WERI-Rb-1 (cell line): ENCODE measurements at regions not wholly inside any gene's neighbourhood (a gene's known extent, or its start where the extent isn't known, plus 50 kb on each side); places are given as distances from the start of the nearest gene placed in this dataset.

Source experiments
- DNase-seq: peaks from one replicate; pipeline ENCODE4 v3.0.0-alpha.2; 2020
- H3K27ac ChIP-seq: fragments of 250-450 bp; sonication (Bioruptor Pico); 2 replicates; pipeline ENCODE4 v1.5.1; 2020; ENCODE audit warnings: mild to moderate bottlenecking, moderate library complexity
- H3K27me3 ChIP-seq: fragments of 250-450 bp; sonication (Bioruptor Pico); 2 replicates; pipeline ENCODE4 v1.5.1; 2021; ENCODE audit warnings: mild to moderate bottlenecking, low read depth, moderate library complexity; ENCODE audit not compliant: insufficient read depth, severe bottlenecking
- H3K36me3 ChIP-seq: fragments of 250-450 bp; sonication (Bioruptor Pico); 2 replicates; pipeline ENCODE4 v1.5.1; 2020; ENCODE audit warnings: mild to moderate bottlenecking, moderate library complexity
- H3K4me3 ChIP-seq: 2 replicates; pipeline ENCODE4 v1.5.1; 2011; ENCODE audit warnings: low read depth, mild to moderate bottlenecking, control low read depth, low read length
- H3K9me3 ChIP-seq: fragments of 250-450 bp; sonication (Bioruptor Pico); 2 replicates; pipeline ENCODE4 v1.5.1; 2021; ENCODE audit warnings: mild to moderate bottlenecking, moderate library complexity; ENCODE audit not compliant: severe bottlenecking
- TF ChIP-seq, protein P1 (sequence below): IDR thresholded peaks from 2 replicates; pipeline ENCODE4 v1.5.1; 2011; ENCODE audit warnings: low read depth, mild to moderate bottlenecking, control low read depth, inconsistent platforms, low read length

DNA sequence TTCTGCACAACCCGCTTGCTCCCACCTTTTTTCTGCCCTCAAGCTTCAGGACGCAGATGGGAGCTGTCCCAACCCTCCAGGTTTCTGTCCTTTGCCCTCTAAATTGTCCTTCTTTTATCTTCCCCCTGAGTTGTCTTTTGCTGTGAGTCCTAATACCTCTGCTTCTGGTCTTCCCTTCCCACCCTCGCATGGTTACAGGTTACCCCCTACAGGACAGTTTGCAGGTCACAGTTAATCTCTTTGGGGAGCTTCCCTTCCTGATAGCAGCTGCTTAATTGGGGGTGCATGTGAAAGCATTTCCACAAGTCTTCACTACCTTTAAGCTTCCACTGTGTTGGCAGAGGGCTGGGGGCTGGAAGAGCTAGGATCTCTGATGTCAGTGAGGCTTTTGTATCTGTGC lies 121.5 kb upstream of the CXCL12 start:
- Histone ChIP-seq H3K4me3 (no peak overlapping the region), H3K27ac (no peak overlapping the region), H3K9me3 (no peaks in the 10 kb centered on the region), H3K36me3 (no peaks in the 10 kb centered on the region), H3K27me3 (peaks cover 61% of the 10 kb centered on the region)
- TF ChIP-seq, protein P1, sequence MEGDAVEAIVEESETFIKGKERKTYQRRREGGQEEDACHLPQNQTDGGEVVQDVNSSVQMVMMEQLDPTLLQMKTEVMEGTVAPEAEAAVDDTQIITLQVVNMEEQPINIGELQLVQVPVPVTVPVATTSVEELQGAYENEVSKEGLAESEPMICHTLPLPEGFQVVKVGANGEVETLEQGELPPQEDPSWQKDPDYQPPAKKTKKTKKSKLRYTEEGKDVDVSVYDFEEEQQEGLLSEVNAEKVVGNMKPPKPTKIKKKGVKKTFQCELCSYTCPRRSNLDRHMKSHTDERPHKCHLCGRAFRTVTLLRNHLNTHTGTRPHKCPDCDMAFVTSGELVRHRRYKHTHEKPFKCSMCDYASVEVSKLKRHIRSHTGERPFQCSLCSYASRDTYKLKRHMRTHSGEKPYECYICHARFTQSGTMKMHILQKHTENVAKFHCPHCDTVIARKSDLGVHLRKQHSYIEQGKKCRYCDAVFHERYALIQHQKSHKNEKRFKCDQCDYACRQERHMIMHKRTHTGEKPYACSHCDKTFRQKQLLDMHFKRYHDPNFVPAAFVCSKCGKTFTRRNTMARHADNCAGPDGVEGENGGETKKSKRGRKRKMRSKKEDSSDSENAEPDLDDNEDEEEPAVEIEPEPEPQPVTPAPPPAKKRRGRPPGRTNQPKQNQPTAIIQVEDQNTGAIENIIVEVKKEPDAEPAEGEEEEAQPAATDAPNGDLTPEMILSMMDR = no peak
- no peak for DNase-seq

DNA sequence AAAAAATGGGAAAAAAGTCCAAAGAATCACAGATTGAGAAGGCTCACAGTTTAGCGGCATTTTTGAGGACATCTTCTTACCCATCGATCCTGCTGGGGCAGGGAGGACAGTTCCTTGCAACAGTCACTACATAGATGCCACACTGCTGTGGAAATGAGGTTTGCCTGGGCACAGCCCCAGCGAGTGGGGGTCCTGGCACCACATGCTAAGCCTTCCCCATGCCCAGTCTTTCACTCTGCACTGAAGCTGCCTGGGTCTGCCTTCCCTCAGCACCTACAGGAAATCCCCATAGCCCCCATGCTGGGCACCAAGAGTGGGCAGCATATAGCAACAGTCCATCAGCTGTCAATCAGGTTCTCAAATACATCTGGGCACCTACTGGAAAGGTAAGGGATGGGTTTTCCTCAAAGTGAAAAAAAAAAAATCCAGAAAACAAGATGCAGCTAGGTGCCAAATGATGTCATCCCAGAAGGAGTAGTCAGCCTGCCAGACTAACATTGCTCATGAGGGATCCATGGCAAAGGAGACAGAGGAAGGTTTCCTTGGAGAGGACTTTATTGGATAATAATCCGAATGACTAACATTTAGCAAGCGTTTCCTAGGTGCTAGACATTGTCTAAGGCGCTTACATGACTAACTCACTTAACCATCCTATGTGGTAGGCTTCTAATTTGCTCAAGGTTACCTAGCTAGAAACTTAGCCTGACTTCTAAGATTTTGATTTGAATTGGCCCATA lies 125.7 kb upstream of the CXCL12 start:
- H3K4me3 ChIP-seq = no peak overlapping the region
- peaks cover 76% of the 10 kb centered on the region for H3K27me3 ChIP-seq
- H3K27ac ChIP-seq = no peak overlapping the region
- DNase-seq = no peak
- H3K9me3 ChIP-seq = no peaks in the 10 kb centered on the region
- TF ChIP-seq, protein P1 = no peak
- H3K36me3 ChIP-seq = no peaks in the 10 kb centered on the region

DNA sequence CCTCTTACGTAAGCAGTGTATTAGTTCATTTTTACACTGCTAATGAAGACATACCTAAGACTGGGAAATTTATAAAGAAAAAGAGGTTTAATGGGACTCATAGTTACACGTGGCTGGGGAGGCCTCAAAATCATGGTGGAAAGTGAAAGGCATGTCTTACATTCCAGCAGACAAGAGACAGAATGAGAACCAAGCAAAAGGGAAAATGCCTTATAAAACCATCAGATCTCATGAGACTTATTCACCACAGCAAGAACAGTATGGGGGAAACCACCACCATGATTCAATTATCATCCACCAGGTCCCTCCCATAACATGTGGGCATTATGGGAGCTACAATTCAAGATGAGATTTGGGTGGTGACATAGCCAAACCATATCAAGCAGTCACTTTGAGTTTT lies 126.3 kb upstream of the CXCL12 start:
- no peaks in the 10 kb centered on the region for H3K36me3 ChIP-seq

DNA sequence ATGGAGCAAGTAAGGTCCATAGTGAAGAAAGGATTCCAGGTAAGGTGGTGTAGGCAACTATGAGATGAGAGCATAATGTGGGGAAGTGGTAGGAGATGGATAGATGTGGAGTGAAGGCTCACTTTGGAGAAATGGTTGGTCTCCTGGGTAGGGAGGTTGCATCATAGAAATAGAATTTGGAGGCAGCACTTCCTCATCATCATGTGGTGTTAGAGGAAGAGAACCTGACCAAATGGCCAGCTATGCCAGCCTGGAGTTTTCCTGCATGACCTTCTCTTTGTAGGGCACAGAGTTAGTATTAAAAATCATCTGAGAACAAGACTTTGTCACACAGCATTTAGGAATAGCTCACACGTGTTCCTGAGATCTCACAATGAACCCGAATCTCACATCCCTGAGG lies 126.7 kb upstream of the CXCL12 start:
- TF ChIP-seq, protein P1 = no peak
- DNase-seq = no peak
- Histone ChIP-seq H3K9me3 (no peaks in the 10 kb centered on the region), H3K27ac (no peak overlapping the region), H3K4me3 (no peak overlapping the region), H3K27me3 (peaks cover 76% of the 10 kb centered on the region), H3K36me3 (no peaks in the 10 kb centered on the region)

More for the DNA sequence above, 126.3 kb upstream of the CXCL12 start:
- TF ChIP-seq, protein P1 = no peak
- H3K27ac ChIP-seq = no peak overlapping the region
- H3K9me3 ChIP-seq = no peaks in the 10 kb centered on the region
- peaks cover 76% of the 10 kb centered on the region for H3K27me3 ChIP-seq
- no peak for DNase-seq
- H3K4me3 ChIP-seq = no peak overlapping the region

DNA sequence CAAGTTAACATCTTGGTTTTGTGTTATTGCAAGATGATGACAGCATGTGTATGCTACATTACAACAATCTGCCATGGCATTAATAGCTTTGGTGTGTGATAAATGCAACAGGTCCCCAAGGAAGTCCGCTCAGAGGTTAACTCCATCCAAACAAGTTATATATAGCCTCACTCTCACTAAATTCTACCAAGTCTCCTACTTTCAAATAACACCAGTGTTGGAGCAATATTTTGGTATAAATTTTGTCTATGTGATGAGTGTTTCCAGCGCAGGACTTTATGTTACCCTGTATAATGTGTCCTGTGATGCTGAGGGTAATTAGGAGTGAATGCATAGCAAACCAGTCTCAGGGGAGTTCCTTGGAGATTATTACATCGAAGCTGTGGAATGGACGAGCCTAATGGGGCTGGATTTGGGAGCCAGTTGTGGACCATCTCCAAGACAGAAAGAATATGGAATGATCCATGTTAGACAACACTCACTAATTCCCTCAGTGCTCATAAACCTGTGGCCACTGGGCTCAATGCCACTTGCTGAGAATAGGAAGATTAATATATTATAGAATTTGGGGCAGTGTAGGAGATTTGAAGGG lies 127.6 kb upstream of the CXCL12 start:
- Histone ChIP-seq H3K4me3 (no peak overlapping the region), H3K36me3 (no peaks in the 10 kb centered on the region), H3K9me3 (no peaks in the 10 kb centered on the region), H3K27me3 (peaks cover 76% of the 10 kb centered on the region), H3K27ac (no peak overlapping the region)
- TF ChIP-seq, protein P1 = no peak
- no peak for DNase-seq
